ENCODE measurements at regions not wholly inside any gene's neighbourhood (a gene's known extent, or its start where the extent isn't known, plus 50 kb on each side); places are given as distances from the start of the nearest gene placed in this dataset.

DNA sequence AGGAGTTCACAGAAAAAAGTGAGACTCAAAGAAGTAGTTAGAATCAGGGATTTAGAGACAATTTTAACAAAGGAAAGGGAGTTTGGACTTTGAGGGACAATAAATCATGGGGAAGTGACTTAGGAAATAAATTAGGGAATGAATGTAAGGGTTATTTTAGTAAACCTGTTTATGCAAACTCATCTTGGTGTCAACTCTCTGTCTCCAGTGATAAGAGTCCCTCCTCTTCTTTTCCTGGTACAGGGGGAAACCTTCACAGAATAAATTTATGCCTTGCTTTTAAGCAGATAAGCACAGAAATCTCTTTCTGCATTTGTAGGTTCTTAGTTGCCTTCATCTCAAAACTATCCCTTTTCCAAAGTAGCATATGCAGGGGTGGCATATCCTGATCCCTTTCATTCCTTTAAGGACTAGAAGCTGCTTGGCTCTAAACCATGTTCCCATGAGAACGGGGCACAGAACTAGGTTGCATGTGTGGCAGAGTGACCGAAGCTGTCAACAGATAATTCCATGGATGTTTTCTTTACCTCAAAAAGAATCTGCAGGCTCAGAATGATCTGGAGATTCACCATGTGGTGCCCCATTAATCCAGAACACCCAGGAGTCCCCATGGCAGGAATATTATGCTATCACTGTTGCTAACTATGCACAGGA, 155.4 kb downstream of the ZNF648 start:
- H3K79me2 ChIP-seq (ENCODE audit: insufficient read depth, low read length), result no peaks in the 10 kb centered on the region
- CTCF ChIA-PET, result no interaction called here
- DNase-seq (ENCODE audit: low read depth, low spot score) (no peak), ATAC-seq (no peak)
- POLR2A ChIA-PET, result no interaction called here
- no peaks in the 10 kb centered on the region for H4K20me1 ChIP-seq (ENCODE audit: insufficient read depth)
- H3K9me3 ChIP-seq (ENCODE audit: control insufficient read depth in 1 of 2, insufficient read depth in 1 of 2, low read depth in 1 of 2, low read length in 2 of 2), result no peaks in the 10 kb centered on the region
- H3K36me3 ChIP-seq (ENCODE audit: control insufficient read depth in 1 of 2, insufficient read depth in 2 of 2, low read length in 2 of 2), result no peaks in the 10 kb centered on the region
- no TSS peak for BruUV-seq (replicated peaks)
- RAD21 ChIA-PET (ENCODE audit: low non-redundant PET in 1 of 2, low total read pairs in 2 of 2, uncharacterized antibody in 2 of 2, unreplicated experiment in 2 of 2), result no interaction called here
- no peak overlapping the region for H2AFZ ChIP-seq (ENCODE audit: low read depth, low read length, poor library complexity, severe bottlenecking)
- no peaks in the 10 kb centered on the region for H3K9me2 ChIP-seq (ENCODE audit: insufficient read depth)
- H3K4me3 ChIP-seq (replicated peaks in 1 of 2; ENCODE audit: low read depth in 1 of 2, low read length in 2 of 2), result no peak overlapping the region
- H3K27ac ChIP-seq (ENCODE audit: low read depth, low read length), result no peak overlapping the region
- peaks cover 63% of the 10 kb centered on the region for H3K27me3 ChIP-seq (ENCODE audit: insufficient read depth, low read length)
- H3K4me1 ChIP-seq (ENCODE audit: control insufficient read depth in 1 of 2, insufficient read depth in 2 of 2, low read length in 2 of 2), result no peaks in the 10 kb centered on the region
- no peak for TF ChIP-seq REST (IDR thresholded peaks at IDR 0.05; ENCODE audit: low read depth)
- TF ChIP-seq, protein P1, sequence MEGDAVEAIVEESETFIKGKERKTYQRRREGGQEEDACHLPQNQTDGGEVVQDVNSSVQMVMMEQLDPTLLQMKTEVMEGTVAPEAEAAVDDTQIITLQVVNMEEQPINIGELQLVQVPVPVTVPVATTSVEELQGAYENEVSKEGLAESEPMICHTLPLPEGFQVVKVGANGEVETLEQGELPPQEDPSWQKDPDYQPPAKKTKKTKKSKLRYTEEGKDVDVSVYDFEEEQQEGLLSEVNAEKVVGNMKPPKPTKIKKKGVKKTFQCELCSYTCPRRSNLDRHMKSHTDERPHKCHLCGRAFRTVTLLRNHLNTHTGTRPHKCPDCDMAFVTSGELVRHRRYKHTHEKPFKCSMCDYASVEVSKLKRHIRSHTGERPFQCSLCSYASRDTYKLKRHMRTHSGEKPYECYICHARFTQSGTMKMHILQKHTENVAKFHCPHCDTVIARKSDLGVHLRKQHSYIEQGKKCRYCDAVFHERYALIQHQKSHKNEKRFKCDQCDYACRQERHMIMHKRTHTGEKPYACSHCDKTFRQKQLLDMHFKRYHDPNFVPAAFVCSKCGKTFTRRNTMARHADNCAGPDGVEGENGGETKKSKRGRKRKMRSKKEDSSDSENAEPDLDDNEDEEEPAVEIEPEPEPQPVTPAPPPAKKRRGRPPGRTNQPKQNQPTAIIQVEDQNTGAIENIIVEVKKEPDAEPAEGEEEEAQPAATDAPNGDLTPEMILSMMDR (IDR thresholded peaks at IDR 0.05 in 2 of 3, conservative IDR thresholded peaks at IDR 0.05 in 1 of 3; ENCODE audit: borderline replicate concordance in 1 of 3, insufficient read depth in 1 of 3, low read depth in 2 of 3, low read length in 2 of 3), result no peak
- TF ChIP-seq JUND (IDR thresholded peaks at IDR 0.05), result no peak
- no peak for TF ChIP-seq FOSL1 (IDR thresholded peaks at IDR 0.05; ENCODE audit: low read depth)
- no peak for TF ChIP-seq YY1 (IDR thresholded peaks at IDR 0.05; ENCODE audit: extremely low read depth, insufficient replicate concordance, low read depth, low read length)
- TF ChIP-seq POLR2A (IDR thresholded peaks at IDR 0.05; ENCODE audit: borderline replicate concordance, extremely low read depth, insufficient read depth, insufficient read length), result no peak
- no peak for TF ChIP-seq POLR2AphosphoS5 (IDR thresholded peaks at IDR 0.05; ENCODE audit: low read depth, low read length)
- TF ChIP-seq EGR1 (IDR thresholded peaks at IDR 0.05; ENCODE audit: low read depth), result no peak
- TF ChIP-seq SP1 (IDR thresholded peaks at IDR 0.05; ENCODE audit: low read depth), result no peak
- TF ChIP-seq ELF1 (IDR thresholded peaks at IDR 0.05; ENCODE audit: borderline replicate concordance, low read depth), result no peak
- TF ChIP-seq CBX3 (IDR thresholded peaks at IDR 0.05; ENCODE audit: low read depth), result no peak
- TF ChIP-seq SRF (IDR thresholded peaks at IDR 0.05; ENCODE audit: low read depth), result no peak
- TF ChIP-seq TCF7L2 (IDR thresholded peaks at IDR 0.05; ENCODE audit: borderline replicate concordance, extremely low read depth, insufficient read depth, insufficient read length), result no peak
- TF ChIP-seq, protein P2, sequence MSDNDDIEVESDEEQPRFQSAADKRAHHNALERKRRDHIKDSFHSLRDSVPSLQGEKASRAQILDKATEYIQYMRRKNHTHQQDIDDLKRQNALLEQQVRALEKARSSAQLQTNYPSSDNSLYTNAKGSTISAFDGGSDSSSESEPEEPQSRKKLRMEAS (IDR thresholded peaks at IDR 0.05), result no peak
- TF ChIP-seq EZH2phosphoT487 (IDR thresholded peaks at IDR 0.05; ENCODE audit: borderline replicate concordance), result no peak
- no peak for TF ChIP-seq ZFX (IDR thresholded peaks at IDR 0.05)
- TF ChIP-seq CEBPB (IDR thresholded peaks at IDR 0.05; ENCODE audit: low read depth), result no peak
- TF ChIP-seq ATF3 (IDR thresholded peaks at IDR 0.05), result no peak
- TF ChIP-seq SIN3A (IDR thresholded peaks at IDR 0.05; ENCODE audit: low read depth), result no peak
- H3K4me2 ChIP-seq (ENCODE audit: low read length), result no peak overlapping the region
- H3K9ac ChIP-seq (ENCODE audit: low read length), result no peak overlapping the region
- intact Hi-C loops (cut with micrococcal nuclease), result no loop called here
